IPS-20b (cell line): ENCODE measurements at regions not wholly inside any gene's neighbourhood (a gene's known extent, or its start where the extent isn't known, plus 50 kb on each side); places are given as distances from the start of the nearest gene placed in this dataset.
"Not testable (repeated sequence)": the region's sequence is repeated elsewhere in the genome, so short reads cannot be mapped to it uniquely, and the experiment has no call there.

Source experiments
- H3K27ac ChIP-seq: one replicate; pipeline ENCODE4 v1.5.1; 2013; ENCODE audit warnings: low read length
- H3K27me3 ChIP-seq: 2 replicates; pipeline ENCODE4 v1.6.1; 2013; ENCODE audit warnings: mild to moderate bottlenecking, low read length, inconsistent platforms; ENCODE audit not compliant: insufficient read depth
- H3K36me3 ChIP-seq: 2 replicates; pipeline ENCODE4 v1.6.1; 2013; ENCODE audit warnings: low read depth, mild to moderate bottlenecking, inconsistent platforms, low read length, moderate library complexity; ENCODE audit not compliant: insufficient read depth
- H3K4me1 ChIP-seq: 2 replicates; pipeline ENCODE4 v1.6.1; 2013; ENCODE audit warnings: mild to moderate bottlenecking, control low read depth, inconsistent platforms, low read length, moderate library complexity; ENCODE audit not compliant: insufficient read depth
- H3K4me3 ChIP-seq: 2 replicates; pipeline ENCODE4 v1.5.1; 2013; ENCODE audit warnings: mild to moderate bottlenecking, low read length, inconsistent platforms
- H3K9ac ChIP-seq: 2 replicates; pipeline ENCODE4 v1.6.1; 2013; ENCODE audit warnings: low read depth, mild to moderate bottlenecking, inconsistent platforms, low read length, moderate library complexity
- H3K9me3 ChIP-seq: 2 replicates; pipeline ENCODE4 v1.6.1; 2013; ENCODE audit warnings: mild to moderate bottlenecking, low read depth, low read length, inconsistent platforms; ENCODE audit not compliant: insufficient read depth

DNA sequence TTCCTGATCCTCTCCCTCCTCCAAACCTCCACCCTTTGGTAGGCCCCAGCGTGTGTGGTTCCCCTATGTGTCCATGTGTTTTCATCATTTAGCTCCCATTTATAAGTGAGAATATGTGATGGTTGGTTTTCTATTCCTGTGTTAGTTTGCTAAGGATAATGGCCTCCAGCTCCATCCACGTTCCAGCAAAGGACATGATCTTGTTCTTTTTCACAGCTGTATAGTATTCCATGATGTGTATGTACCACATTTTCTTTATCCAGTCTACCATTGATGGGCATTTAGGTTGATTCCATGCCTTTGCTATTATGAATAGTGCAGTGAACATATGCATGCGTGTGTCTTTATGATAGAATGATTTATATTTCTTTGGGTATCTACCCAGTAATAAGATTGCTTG is 420.7 kb downstream of the MIAT start:
- H3K4me3 ChIP-seq, H3K4me1 ChIP-seq, H3K9ac ChIP-seq, H3K9me3 ChIP-seq, H3K36me3 ChIP-seq, H3K27ac ChIP-seq, H3K27me3 ChIP-seq: not testable (repeated sequence)

GRCh38 chr22:27080036-27080578 is 422.7 kb downstream of the MIAT start:
- H3K9ac ChIP-seq, result no peak overlapping the region
- no peaks in the 10 kb centered on the region for H3K36me3 ChIP-seq
- H3K27ac ChIP-seq, result no peak overlapping the region
- no peak overlapping the region for H3K4me3 ChIP-seq
- H3K4me1 ChIP-seq, result peaks cover 7% of the 10 kb centered on the region; the same call in 1 of the 2 replicates
- no peaks in the 10 kb centered on the region for H3K9me3 ChIP-seq
- peaks cover 3% of the 10 kb centered on the region; the same call in 1 of the 2 replicates for H3K27me3 ChIP-seq

DNA sequence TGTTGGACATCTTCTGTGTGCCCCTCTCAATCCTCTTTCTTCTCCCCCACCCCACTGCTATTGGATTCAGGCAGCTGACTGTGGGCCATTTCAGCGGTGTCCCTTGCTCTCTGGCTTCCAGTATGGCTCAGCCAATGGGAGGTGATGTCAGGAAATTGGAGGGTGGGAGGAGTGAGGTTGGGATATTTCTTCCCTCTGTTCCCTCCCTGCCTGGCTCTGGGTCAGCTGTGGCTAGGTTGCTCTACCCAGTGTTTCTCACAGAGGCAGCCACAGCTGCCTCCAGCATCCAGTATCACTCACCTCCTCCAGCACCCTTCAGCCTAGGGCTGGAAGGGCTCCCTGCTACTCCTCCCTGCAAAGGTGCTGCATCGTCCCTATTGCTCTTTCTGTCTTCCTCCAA is 423.5 kb downstream of the MIAT start:
- Histone ChIP-seq H3K9ac (no peak overlapping the region), H3K9me3 (no peaks in the 10 kb centered on the region), H3K27ac (no peak overlapping the region), H3K27me3 (peaks cover 3% of the 10 kb centered on the region; the same call in 1 of the 2 replicates), H3K4me1 (peaks cover 12% of the 10 kb centered on the region; the same call in 1 of the 2 replicates), H3K36me3 (no peaks in the 10 kb centered on the region), H3K4me3 (no peak overlapping the region)

DNA sequence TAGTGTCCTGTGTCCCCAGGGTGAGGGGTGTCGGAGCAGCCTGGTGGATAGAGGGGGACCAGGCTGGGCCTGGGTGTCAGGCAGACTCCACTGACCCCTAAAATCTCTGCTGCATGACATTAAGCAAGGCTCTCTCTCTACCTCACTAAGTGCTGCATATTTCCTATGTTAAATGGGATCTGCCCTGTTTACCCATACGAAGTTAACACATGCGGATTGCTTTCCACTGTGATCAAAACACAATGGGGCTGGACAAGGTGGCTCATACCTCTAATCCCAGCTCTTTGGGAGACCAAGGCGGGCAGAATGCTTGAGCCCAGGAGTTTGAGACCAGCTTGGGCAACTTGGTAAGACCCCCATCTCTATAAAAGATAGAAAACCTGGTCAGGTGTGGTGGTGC is 426.2 kb downstream of the MIAT start:
- Histone ChIP-seq H3K27ac (no peak overlapping the region), H3K9me3 (no peaks in the 10 kb centered on the region), H3K27me3 (no peaks in the 10 kb centered on the region), H3K4me1 (peaks cover 21% of the 10 kb centered on the region; the same call in 1 of the 2 replicates), H3K36me3 (no peaks in the 10 kb centered on the region), H3K4me3 (no peak overlapping the region), H3K9ac (no peak overlapping the region)

DNA sequence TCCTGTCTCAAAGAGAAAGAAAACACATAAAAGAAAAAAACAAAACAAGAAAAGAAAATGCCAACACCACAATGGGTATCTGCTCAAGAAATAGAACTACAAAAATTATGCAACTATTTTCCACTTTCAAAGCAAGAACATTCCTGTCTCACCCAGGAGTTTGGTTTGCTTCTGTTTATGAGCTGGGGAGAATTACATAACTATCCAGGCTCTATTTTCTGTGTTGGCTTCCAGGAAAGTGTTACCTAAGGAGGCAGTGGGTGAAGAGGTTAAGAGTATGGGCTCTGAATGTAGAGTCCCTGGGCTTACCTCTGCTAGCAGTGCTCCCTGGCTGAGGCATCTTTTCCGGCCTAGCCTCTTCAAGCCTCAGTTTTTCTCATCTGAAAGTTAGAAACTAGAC is 426.7 kb downstream of the MIAT start:
- H3K9ac ChIP-seq, result no peak overlapping the region
- H3K27ac ChIP-seq, result no peak overlapping the region
- H3K9me3 ChIP-seq, result no peaks in the 10 kb centered on the region
- H3K36me3 ChIP-seq, result no peaks in the 10 kb centered on the region
- no peaks in the 10 kb centered on the region for H3K27me3 ChIP-seq
- H3K4me3 ChIP-seq, result no peak overlapping the region
- peaks cover 21% of the 10 kb centered on the region; the same call in 1 of the 2 replicates for H3K4me1 ChIP-seq

DNA sequence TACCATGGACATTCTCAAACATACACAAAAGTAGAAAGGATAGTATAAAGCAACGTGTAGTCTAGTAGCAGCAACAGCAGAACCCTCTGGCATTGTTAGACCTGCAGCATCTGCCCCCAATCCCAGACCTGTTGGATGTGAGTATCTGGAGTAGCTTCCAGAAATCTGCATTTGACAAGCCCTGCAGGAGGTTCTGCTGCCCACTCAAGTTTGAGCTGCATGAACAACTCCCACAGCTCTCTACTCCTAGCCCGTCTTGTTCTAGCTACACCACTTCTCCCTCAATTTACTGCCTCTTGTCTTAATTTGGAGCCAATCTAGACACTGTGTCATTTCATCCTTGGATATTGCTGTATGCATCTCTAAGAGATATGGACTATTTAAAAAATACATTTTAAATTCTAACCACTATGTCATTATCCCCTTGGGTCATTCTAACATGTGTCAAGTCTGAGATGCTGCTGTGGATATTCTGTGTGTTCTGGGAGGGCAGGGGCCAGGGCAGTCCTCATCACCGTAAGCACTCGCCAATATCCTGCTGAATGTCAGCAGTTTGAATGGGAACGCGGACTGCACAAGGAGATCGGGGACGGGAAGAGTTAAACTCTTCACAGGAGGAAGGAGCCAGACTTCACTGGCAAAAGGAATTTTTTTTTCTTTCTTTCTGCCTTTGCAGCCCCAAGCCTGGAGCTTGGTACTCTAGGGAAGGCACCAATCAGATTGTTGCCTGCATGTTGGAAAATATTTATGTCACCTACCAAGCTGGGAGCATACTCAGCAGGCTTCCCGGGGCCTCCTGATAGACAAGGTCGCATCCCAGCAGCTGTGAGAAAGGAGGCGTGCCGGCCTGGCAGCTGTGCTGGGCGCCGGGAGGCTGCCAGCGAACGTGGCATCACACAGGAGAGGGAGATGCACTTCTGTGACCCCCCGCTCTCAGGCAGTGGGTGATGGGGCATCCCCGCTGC is 429.0 kb downstream of the MIAT start:
- Histone ChIP-seq H3K9me3 (no peaks in the 10 kb centered on the region), H3K9ac (no peak overlapping the region), H3K4me3 (peak overlapping the region; percentile 35; the same call in 1 of the 2 replicates), H3K27ac (no peak overlapping the region), H3K27me3 (no peaks in the 10 kb centered on the region), H3K36me3 (no peaks in the 10 kb centered on the region), H3K4me1 (peaks cover 21% of the 10 kb centered on the region; the same call in 1 of the 2 replicates)

DNA sequence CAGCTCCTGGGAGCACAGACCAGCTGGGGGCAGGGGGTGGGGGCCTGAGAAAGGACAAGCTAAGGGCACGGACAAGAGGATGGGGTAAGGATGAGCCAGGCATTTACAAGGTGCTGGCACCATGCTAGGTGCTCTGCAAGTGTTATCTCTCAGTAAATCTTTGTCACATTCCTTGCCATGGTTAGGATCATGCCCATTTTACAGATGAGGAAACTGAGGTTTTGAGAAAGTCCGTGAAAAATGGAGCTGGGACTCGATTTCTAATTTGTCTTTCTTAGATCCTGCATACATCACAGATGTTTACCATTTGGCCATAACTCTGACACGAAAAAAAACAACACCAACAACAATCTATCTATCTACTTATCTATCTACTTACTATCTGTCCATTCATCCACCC is 429.7 kb downstream of the MIAT start:
- H3K4me1 ChIP-seq, result peaks cover 21% of the 10 kb centered on the region; the same call in 1 of the 2 replicates
- H3K4me3 ChIP-seq, result no peak overlapping the region
- H3K27me3 ChIP-seq, result no peaks in the 10 kb centered on the region
- no peak overlapping the region for H3K9ac ChIP-seq
- H3K9me3 ChIP-seq, result no peaks in the 10 kb centered on the region
- no peaks in the 10 kb centered on the region for H3K36me3 ChIP-seq
- no peak overlapping the region for H3K27ac ChIP-seq

GRCh38 chr22:27088026-27088425 is 430.6 kb downstream of the MIAT start:
- no peaks in the 10 kb centered on the region for H3K9me3 ChIP-seq
- H3K27ac ChIP-seq, result no peak overlapping the region
- peaks cover 21% of the 10 kb centered on the region; the same call in 1 of the 2 replicates for H3K4me1 ChIP-seq
- no peak overlapping the region for H3K9ac ChIP-seq
- H3K36me3 ChIP-seq, result no peaks in the 10 kb centered on the region
- H3K4me3 ChIP-seq, result no peak overlapping the region
- H3K27me3 ChIP-seq, result no peaks in the 10 kb centered on the region

- Histone ChIP-seq H3K4me1 (peaks cover 15% of the 10 kb centered on the region; the same call in 1 of the 2 replicates), H3K4me3 (no peak overlapping the region)
Observed at GRCh38 chr22:27089264-27089663, 431.9 kb downstream of the MIAT start.

GRCh38 chr22:27090611-27091011 is 433.2 kb downstream of the MIAT start:
- Histone ChIP-seq H3K4me1 (peaks cover 12% of the 10 kb centered on the region; the same call in 1 of the 2 replicates), H3K4me3 (no peak overlapping the region), H3K27ac (no peak overlapping the region), H3K9ac (no peak overlapping the region), H3K27me3 (no peaks in the 10 kb centered on the region), H3K9me3 (no peaks in the 10 kb centered on the region), H3K36me3 (no peaks in the 10 kb centered on the region)

More at GRCh38 chr22:27089264-27089663, 431.9 kb downstream of the MIAT start:
- Histone ChIP-seq H3K9me3 (no peaks in the 10 kb centered on the region), H3K9ac (no peak overlapping the region), H3K36me3 (no peaks in the 10 kb centered on the region), H3K27me3 (no peaks in the 10 kb centered on the region), H3K27ac (no peak overlapping the region)

GRCh38 chr22:27093422-27093821 is 436.0 kb downstream of the MIAT start:
- no peaks in the 10 kb centered on the region for H3K9me3 ChIP-seq
- no peak overlapping the region for H3K9ac ChIP-seq
- no peaks in the 10 kb centered on the region for H3K36me3 ChIP-seq
- H3K4me1 ChIP-seq, result no peaks in the 10 kb centered on the region
- no peaks in the 10 kb centered on the region for H3K27me3 ChIP-seq
- no peak overlapping the region for H3K27ac ChIP-seq
- H3K4me3 ChIP-seq, result no peak overlapping the region
